ENCODE measurements at regions not wholly inside any gene's neighbourhood (a gene's known extent, or its start where the extent isn't known, plus 50 kb on each side); places are given as distances from the start of the nearest gene placed in this dataset.

DNA sequence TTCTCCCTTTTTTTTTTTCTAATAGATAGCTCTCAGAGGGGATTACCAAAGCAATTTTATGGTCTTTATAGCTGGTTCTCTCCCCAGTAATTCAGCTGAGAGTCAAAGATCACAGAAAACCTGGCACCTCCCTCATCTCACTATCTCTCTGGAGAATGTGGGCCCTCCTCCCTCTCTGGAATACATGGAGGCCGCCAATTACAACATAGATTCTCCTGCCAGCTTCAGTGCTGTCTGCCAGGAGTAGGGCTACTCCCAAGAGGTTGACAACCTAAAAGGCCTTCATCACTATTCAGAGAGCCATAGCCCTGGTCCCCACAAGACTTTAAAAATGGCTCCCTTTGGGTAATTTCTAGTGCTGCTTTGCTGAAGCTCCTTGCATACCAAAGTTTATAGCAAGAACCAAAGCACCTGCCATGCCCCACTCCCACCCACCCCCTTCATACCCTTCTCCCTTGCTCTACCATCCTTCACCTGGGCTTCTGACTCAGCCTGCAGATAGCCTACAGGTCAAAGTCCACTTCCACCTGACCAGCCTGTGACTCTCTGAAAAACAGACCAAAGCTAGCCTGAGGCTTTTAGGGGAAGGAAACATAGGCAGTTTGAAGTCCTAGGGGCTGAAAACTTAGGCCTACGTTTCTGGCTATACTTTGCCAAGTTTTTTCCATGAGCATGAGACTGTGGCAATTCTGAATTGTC, 472.3 kb downstream of the TNS1 start:
- no peaks in the 10 kb centered on the region for H3K9me3 ChIP-seq
- no peak for TF ChIP-seq Cebpa-rat (IDR thresholded peaks at IDR 0.05)
- no peaks in the 10 kb centered on the region for H4K20me1 ChIP-seq
- no peak overlapping the region for H3K4me3 ChIP-seq
- no peak overlapping the region for H3K27ac ChIP-seq
- no peak overlapping the region for H3K9ac ChIP-seq
- no peak overlapping the region for H3K4me2 ChIP-seq
- no peaks in the 10 kb centered on the region for H3K27me3 ChIP-seq
- no peaks in the 10 kb centered on the region for H3K4me1 ChIP-seq
- H3K36me3 ChIP-seq: no peaks in the 10 kb centered on the region

- Histone ChIP-seq H3K9me3 (no peaks in the 10 kb centered on the region), H3K4me1 (no peaks in the 10 kb centered on the region), H3K4me2 (no peak overlapping the region), H3K27me3 (no peaks in the 10 kb centered on the region), H3K4me3 (no peak overlapping the region), H3K36me3 (no peaks in the 10 kb centered on the region), H4K20me1 (no peaks in the 10 kb centered on the region), H3K9ac (no peak overlapping the region), H3K27ac (no peak overlapping the region)
- TF ChIP-seq Cebpa-rat (IDR thresholded peaks at IDR 0.05): no peak
Observed at GRCh38 chr2:217529271-217529670, 473.5 kb downstream of the TNS1 start.

DNA sequence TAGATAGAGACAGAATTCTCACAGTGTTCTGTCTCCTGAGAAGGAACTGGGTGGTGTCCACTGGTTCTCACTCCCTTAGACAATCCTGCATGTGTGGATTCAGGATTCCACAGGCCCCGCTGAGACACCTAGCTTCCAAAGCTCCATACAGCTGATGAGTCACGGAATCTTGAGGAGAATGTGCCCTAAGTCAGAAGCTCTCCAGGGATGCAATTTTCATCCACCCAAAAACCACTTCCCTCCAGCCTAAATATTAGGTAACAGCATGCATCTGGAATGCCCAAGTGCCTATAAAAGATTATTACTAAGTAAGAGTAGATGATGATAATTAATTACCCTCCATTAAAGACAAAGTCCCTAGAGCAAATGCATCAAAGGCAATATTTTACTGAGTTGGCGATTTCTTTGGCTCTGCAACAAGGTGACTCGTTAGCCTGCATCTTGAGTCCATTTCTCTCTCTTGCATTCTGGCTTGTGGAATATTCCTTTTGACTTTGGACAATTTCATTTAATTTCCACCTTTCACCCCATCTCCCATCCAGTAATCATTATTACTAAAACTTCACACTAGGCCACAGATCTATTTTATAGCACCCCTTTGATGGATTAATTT, 475.1 kb downstream of the TNS1 start:
- H3K36me3 ChIP-seq: no peaks in the 10 kb centered on the region
- H3K27ac ChIP-seq: no peak overlapping the region
- no peaks in the 10 kb centered on the region for H3K27me3 ChIP-seq
- H3K9me3 ChIP-seq: no peaks in the 10 kb centered on the region
- no peak overlapping the region for H3K4me2 ChIP-seq
- no peak for TF ChIP-seq Cebpa-rat (IDR thresholded peaks at IDR 0.05)
- H4K20me1 ChIP-seq: no peaks in the 10 kb centered on the region
- H3K4me1 ChIP-seq: no peaks in the 10 kb centered on the region
- H3K9ac ChIP-seq: no peak overlapping the region
- H3K4me3 ChIP-seq: no peak overlapping the region

DNA sequence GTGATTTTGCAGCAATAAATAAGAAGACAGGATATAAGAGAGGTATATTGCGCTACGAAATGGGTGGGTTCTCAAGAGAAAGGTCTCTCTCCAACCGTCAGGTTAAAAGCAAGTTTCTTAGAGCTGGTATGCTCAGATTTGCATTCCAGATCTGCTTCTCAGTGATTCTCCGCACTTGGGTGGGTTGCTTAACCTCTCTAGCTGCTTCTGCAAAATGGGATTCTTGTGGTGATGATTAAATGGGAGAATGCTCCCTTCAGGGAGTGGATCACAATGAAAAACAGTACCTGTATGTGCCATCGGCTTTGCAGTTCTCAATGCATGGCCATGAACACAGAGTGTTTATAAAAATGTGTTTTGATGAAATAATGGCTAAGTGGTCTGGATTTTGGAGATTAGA, 477.7 kb downstream of the TNS1 start:
- H3K27me3 ChIP-seq: no peaks in the 10 kb centered on the region
- TF ChIP-seq Cebpa-rat (IDR thresholded peaks at IDR 0.05): no peak
- no peaks in the 10 kb centered on the region for H3K9me3 ChIP-seq
- no peaks in the 10 kb centered on the region for H3K36me3 ChIP-seq
- H3K27ac ChIP-seq: no peak overlapping the region
- no peak overlapping the region for H3K9ac ChIP-seq
- H3K4me2 ChIP-seq: no peak overlapping the region
- no peaks in the 10 kb centered on the region for H3K4me1 ChIP-seq
- H3K4me3 ChIP-seq: no peak overlapping the region
- no peaks in the 10 kb centered on the region for H4K20me1 ChIP-seq

DNA sequence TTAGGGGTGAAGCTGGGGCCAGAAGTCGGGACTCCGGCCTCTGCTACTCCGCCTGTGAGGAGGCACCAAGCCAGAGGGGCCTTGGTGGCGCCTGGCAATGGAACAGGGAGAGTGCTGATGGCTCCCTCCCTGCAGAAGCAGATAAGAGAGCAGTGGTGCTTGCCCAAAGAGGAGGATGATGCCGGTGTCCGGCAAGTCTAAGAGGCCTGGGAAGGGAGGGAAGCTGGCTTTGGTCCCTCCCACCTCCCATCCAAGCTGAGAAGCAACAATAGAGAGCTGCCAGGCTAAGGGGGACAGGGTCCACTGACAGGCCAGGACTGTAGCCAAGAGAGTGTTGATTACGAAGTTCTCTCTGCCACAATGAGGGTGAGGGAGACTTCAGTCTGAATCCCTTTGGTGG, 479.5 kb downstream of the TNS1 start:
- no peaks in the 10 kb centered on the region for H3K36me3 ChIP-seq
- H3K9ac ChIP-seq: no peak overlapping the region
- no peaks in the 10 kb centered on the region for H3K9me3 ChIP-seq
- no peaks in the 10 kb centered on the region for H3K27me3 ChIP-seq
- no peak overlapping the region for H3K4me3 ChIP-seq
- H3K27ac ChIP-seq: no peak overlapping the region
- no peak overlapping the region for H3K4me2 ChIP-seq
- no peaks in the 10 kb centered on the region for H3K4me1 ChIP-seq
- no peaks in the 10 kb centered on the region for H4K20me1 ChIP-seq
- no peak for TF ChIP-seq Cebpa-rat (IDR thresholded peaks at IDR 0.05)

GRCh38 chr2:217521820-217522219, 481.0 kb downstream of the TNS1 start:
- Histone ChIP-seq H3K27ac (no peak overlapping the region), H3K4me2 (no peak overlapping the region), H3K4me1 (no peaks in the 10 kb centered on the region), H3K9me3 (no peaks in the 10 kb centered on the region), H3K36me3 (no peaks in the 10 kb centered on the region), H3K27me3 (no peaks in the 10 kb centered on the region), H4K20me1 (no peaks in the 10 kb centered on the region), H3K9ac (no peak overlapping the region), H3K4me3 (no peak overlapping the region)
- TF ChIP-seq Cebpa-rat (IDR thresholded peaks at IDR 0.05): no peak

DNA sequence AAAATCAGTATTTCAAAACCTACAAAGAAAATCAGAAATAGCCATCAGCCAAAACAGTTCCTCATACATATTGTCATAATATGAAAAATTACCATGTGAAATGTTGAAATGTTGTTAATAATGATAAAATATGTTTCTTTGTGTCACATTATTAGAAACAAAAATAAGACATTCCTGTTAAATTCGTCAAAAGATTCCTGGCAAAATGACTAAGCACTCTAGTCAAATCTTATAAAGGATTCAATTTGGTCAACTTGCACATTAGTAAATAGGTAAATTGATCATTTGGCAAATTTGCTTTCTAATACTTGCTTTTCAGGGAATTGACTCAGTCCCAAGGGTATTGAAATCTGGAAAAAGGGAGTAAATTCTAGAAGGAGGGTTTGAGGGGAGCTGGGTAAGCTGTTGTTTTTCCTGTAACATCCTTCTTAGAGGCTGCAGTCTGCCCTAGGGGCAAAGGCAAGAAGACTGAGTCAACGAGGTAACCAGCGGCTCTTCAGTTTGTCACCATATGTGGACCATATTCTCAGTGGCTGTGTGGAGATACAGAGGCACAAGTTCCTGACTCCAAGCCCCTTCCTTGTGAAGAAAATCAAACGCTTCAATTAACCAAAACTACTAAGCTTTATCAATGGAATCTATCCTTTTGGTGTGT, 482.3 kb downstream of the TNS1 start:
- H3K4me2 ChIP-seq: no peak overlapping the region
- TF ChIP-seq Cebpa-rat (IDR thresholded peaks at IDR 0.05): no peak
- no peaks in the 10 kb centered on the region for H3K4me1 ChIP-seq
- H3K9me3 ChIP-seq: no peaks in the 10 kb centered on the region
- no peaks in the 10 kb centered on the region for H4K20me1 ChIP-seq
- H3K4me3 ChIP-seq: no peak overlapping the region
- no peak overlapping the region for H3K9ac ChIP-seq
- no peaks in the 10 kb centered on the region for H3K36me3 ChIP-seq
- H3K27ac ChIP-seq: no peak overlapping the region
- H3K27me3 ChIP-seq: no peaks in the 10 kb centered on the region

- no peak for TF ChIP-seq Cebpa-rat (IDR thresholded peaks at IDR 0.05)
- Histone ChIP-seq H3K9ac (no peak overlapping the region), H3K4me1 (no peaks in the 10 kb centered on the region), H3K4me2 (no peak overlapping the region), H4K20me1 (no peaks in the 10 kb centered on the region), H3K9me3 (no peaks in the 10 kb centered on the region), H3K36me3 (no peaks in the 10 kb centered on the region), H3K4me3 (no peak overlapping the region), H3K27ac (no peak overlapping the region), H3K27me3 (no peaks in the 10 kb centered on the region)
Observed at GRCh38 chr2:217517402-217517801, 485.4 kb downstream of the TNS1 start.

DNA sequence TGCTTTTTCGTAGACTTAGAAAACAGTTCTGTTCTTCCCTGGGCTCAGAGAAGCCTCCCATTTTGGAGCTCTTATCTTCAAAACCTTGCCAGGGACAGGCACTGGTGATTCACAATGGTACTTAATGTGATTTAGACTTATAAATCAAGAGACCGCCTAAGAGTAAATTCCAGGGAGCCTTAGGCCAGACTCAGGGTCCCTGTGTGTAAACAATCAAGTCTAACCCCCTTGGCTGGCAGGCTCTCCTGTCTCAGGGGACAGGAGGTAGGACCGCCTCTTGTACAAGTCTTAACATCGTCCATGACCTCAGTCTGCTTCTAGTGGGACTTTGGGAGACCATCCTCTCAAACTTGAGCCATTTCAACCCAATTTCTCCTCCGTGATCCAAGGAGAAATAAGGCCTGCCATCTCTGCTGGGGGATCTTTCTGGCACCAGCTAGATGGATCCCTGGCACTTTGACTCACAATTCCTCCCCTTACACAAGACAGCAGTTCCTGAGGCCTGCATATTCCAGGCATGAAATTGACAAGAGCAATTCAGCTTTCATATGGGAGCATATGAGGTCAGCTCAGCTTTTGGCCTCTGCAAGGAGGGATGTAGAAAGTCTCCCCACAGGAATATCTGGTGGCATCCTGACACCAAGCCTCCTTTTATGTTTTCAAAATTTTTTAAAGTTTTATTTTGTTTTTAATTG, 487.0 kb downstream of the TNS1 start:
- H3K9me3 ChIP-seq: no peaks in the 10 kb centered on the region
- no peaks in the 10 kb centered on the region for H4K20me1 ChIP-seq
- H3K4me3 ChIP-seq: no peak overlapping the region
- no peaks in the 10 kb centered on the region for H3K27me3 ChIP-seq
- TF ChIP-seq Cebpa-rat (IDR thresholded peaks at IDR 0.05): no peak
- no peak overlapping the region for H3K9ac ChIP-seq
- no peak overlapping the region for H3K4me2 ChIP-seq
- H3K36me3 ChIP-seq: no peaks in the 10 kb centered on the region
- H3K4me1 ChIP-seq: no peaks in the 10 kb centered on the region
- H3K27ac ChIP-seq: no peak overlapping the region

- H3K4me1 ChIP-seq: no peaks in the 10 kb centered on the region
- H3K27me3 ChIP-seq: no peaks in the 10 kb centered on the region
- H3K4me2 ChIP-seq: no peak overlapping the region
- no peak overlapping the region for H3K27ac ChIP-seq
- H3K4me3 ChIP-seq: no peak overlapping the region
- H3K9me3 ChIP-seq: no peaks in the 10 kb centered on the region
- H4K20me1 ChIP-seq: no peaks in the 10 kb centered on the region
- no peak for TF ChIP-seq Cebpa-rat (IDR thresholded peaks at IDR 0.05)
- no peaks in the 10 kb centered on the region for H3K36me3 ChIP-seq
- no peak overlapping the region for H3K9ac ChIP-seq
Observed at GRCh38 chr2:217513258-217513657, 489.5 kb downstream of the TNS1 start.
